Liver (tissue), 8 donors: ENCODE measurements at regions not wholly inside any gene's neighbourhood (a gene's known extent, or its start where the extent isn't known, plus 50 kb on each side); places are given as distances from the start of the nearest gene placed in this dataset.

Source experiments
- DNase-seq: peaks from one replicate; pipeline ENCODE4 v3.0.0-alpha.2; 2017; ENCODE audit warnings: low spot score
- H3K27ac ChIP-seq, 2 donors: one replicate each; pipeline ENCODE4 v1.7.0; 2013; ENCODE audit warnings: inconsistent platforms in 2 of 2, low read length in 2 of 2, control low read depth in 1 of 2, low read depth in 1 of 2, mild to moderate bottlenecking in 1 of 2
- H3K27me3 ChIP-seq, 4 donors: one replicate each; pipeline versions ENCODE4 v1.6.1 to v1.7.0; 2013; ENCODE audit warnings: low read length in 3 of 4, inconsistent platforms in 1 of 4, mild to moderate bottlenecking in 1 of 4, moderate library complexity in 1 of 4; ENCODE audit not compliant: control insufficient read depth in 4 of 4, insufficient read depth in 4 of 4
- H3K36me3 ChIP-seq, 4 donors: one replicate each; pipeline versions ENCODE4 v1.6.1 to v1.7.0; 2013; ENCODE audit warnings: low read length in 3 of 4, mild to moderate bottlenecking in 3 of 4, low read depth in 1 of 4, moderate library complexity in 1 of 4; ENCODE audit not compliant: control insufficient read depth in 4 of 4, insufficient read depth in 3 of 4
- H3K4me1 ChIP-seq, 4 donors: one replicate each; pipeline versions ENCODE4 v1.6.1 to v1.7.0; 2013; ENCODE audit warnings: low read length in 3 of 4, mild to moderate bottlenecking in 3 of 4, moderate library complexity in 1 of 4; ENCODE audit not compliant: control insufficient read depth in 4 of 4, insufficient read depth in 4 of 4
- H3K4me3 ChIP-seq, 3 donors: one replicate each; pipeline versions ENCODE4 v1.6.1 to v1.7.0; 2013; ENCODE audit warnings: low read length in 3 of 3, control low read depth in 1 of 3, low read depth in 1 of 3, mild to moderate bottlenecking in 1 of 3
- H3K9ac ChIP-seq, 2 donors: one replicate each; pipeline ENCODE4 v1.7.0; 2013; ENCODE audit warnings: low read length in 2 of 2, mild to moderate bottlenecking in 2 of 2, moderate library complexity in 2 of 2, control low read depth in 1 of 2, low read depth in 1 of 2
- H3K9me3 ChIP-seq, 4 donors: one replicate each; pipeline versions ENCODE4 v1.6.1 to v1.7.0; 2013; ENCODE audit warnings: low read length in 3 of 4; ENCODE audit not compliant: control insufficient read depth in 4 of 4
- EGR1 ChIP-seq, 2 donors: IDR thresholded peaks; 2 replicates each; pipeline ENCODE4 v1.6.1; 2016 to 2018; ENCODE audit warnings: antibody characterized with exemption in 2 of 2, low read depth in 2 of 2
- FOXA1 ChIP-seq: IDR thresholded peaks from 2 replicates; pipeline ENCODE4 v1.6.1; 2016; ENCODE audit warnings: antibody characterized with exemption
- FOXA2 ChIP-seq: IDR thresholded peaks from 2 replicates; pipeline ENCODE4 v1.6.1; 2016; ENCODE audit warnings: antibody characterized with exemption
- GABPA ChIP-seq, 2 donors: IDR thresholded peaks in 1 of 2; conservative IDR thresholded peaks in 1 of 2; 2 replicates each; pipeline ENCODE4 v1.6.1; 2016; ENCODE audit warnings: antibody characterized with exemption in 2 of 2, mild to moderate bottlenecking in 1 of 2, moderate library complexity in 1 of 2
- HNF4A ChIP-seq, 2 donors: conservative IDR thresholded peaks; 2 replicates each; pipeline ENCODE4 v1.6.1; 2016; ENCODE audit warnings: antibody characterized with exemption in 2 of 2, mild to moderate bottlenecking in 2 of 2
- HNF4G ChIP-seq: IDR thresholded peaks from 2 replicates; pipeline ENCODE4 v1.6.1; 2016; ENCODE audit warnings: antibody characterized with exemption
- JUND ChIP-seq, 2 donors: IDR thresholded peaks; 2 replicates each; pipeline ENCODE4 v1.6.1; 2016; ENCODE audit warnings: antibody characterized with exemption in 2 of 2
- NR2F2 ChIP-seq: IDR thresholded peaks from 2 replicates; pipeline ENCODE4 v1.6.1; 2016; ENCODE audit warnings: antibody characterized with exemption
- RAD21 ChIP-seq, 2 donors: IDR thresholded peaks; 2 replicates each; pipeline ENCODE4 v1.6.1; 2016; ENCODE audit warnings: antibody characterized with exemption in 2 of 2, mild to moderate bottlenecking in 2 of 2
- RXRA ChIP-seq, 2 donors: IDR thresholded peaks; 2 replicates each; pipeline ENCODE4 v1.6.1; 2017 to 2018; ENCODE audit warnings: antibody characterized with exemption in 2 of 2, mild to moderate bottlenecking in 1 of 2
- SP1 ChIP-seq: IDR thresholded peaks from 2 replicates; pipeline ENCODE4 v1.6.1; 2018; ENCODE audit warnings: antibody characterized with exemption, mild to moderate bottlenecking
- TAF1 ChIP-seq: conservative IDR thresholded peaks from 2 replicates; pipeline ENCODE4 v1.6.1; 2016; ENCODE audit warnings: antibody characterized with exemption, mild to moderate bottlenecking
- whole genome bisulfite sequencing: extraction: QIAGEN DNeasy Blood & Tissue Kit; methylation state at CpG from one replicate; pipeline ENCODE4 v1.1.7; 2013; 5-methylcytosine and 5-hydroxymethylcytosine counted together
- TF ChIP-seq, protein P1 (sequence below): IDR thresholded peaks from 2 replicates; pipeline ENCODE4 v1.6.1; 2016; ENCODE audit warnings: antibody characterized with exemption
- TF ChIP-seq, protein P2 (sequence below): IDR thresholded peaks from 2 replicates; pipeline ENCODE4 v1.6.1; 2016; ENCODE audit warnings: antibody characterized with exemption
- TF ChIP-seq, protein P3 (sequence below): fragments of 150-350 bp; IDR thresholded peaks from 2 replicates; pipeline ENCODE4 v1.5.1; 2017; ENCODE audit warnings: improper control_type of control experiment, low read depth, low read length; ENCODE audit not compliant: missing input control
- TF ChIP-seq, protein P4 (sequence below): IDR thresholded peaks from 2 replicates; pipeline ENCODE4 v1.6.1; 2016; ENCODE audit warnings: antibody characterized with exemption, mild to moderate bottlenecking
- TF ChIP-seq, protein P5 (sequence below): IDR thresholded peaks from 2 replicates; pipeline ENCODE4 v1.6.1; 2016; ENCODE audit warnings: antibody characterized with exemption
- donor health status: healthy.
- donor health status: healthy.
- donor health status: healthy.
- donor health status: healthy.
- donor health status: healthy.

DNA sequence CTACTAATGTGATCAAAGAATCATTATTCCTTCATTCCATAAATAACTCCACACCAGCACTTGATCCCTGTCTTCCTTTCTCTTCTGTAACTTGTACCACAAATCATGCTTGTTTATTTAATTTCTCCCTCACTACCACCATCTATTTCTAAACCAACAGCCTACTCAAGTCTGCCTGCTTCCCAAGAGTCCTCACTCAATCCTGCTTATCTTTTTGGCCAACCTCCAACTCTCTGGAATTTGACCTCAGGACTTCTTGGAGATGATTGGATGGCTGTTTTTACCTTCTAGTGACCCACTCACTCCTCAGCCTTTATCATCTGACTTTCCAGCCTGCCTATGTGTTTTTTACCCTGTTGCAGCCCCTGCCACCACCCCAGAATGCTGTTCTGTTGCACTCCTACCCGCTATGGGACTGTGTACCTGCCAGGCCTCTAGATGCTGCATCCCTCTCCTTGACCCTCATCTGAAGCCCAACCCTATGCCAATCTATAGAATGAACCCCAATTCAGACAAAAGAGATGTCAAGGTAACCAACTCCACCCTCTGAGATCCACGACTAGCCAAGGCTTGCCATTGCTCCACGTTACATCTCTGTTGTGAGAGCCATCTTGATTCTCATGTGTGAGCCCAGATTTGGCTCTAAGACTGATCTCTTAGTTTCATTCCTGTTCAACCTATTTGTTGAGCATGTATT, 150.2 kb upstream of the PLEKHG7 start:
- Histone ChIP-seq H3K4me3 (no peak overlapping the region), H3K4me1 (peaks cover 5 to 25% (median 16%) of the 10 kb centered on the region in 4 donors), H3K36me3 (no peaks in the 10 kb centered on the region), H3K9me3 (no peaks in the 10 kb centered on the region), H3K27ac (peak overlapping the region; percentile 15 to 34), H3K9ac (no peak overlapping the region), H3K27me3 (no peaks in the 10 kb centered on the region)
- no peak for TF ChIP-seq SP1
- TF ChIP-seq, protein P1, sequence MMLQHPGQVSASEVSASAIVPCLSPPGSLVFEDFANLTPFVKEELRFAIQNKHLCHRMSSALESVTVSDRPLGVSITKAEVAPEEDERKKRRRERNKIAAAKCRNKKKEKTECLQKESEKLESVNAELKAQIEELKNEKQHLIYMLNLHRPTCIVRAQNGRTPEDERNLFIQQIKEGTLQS, result no peak
- TF ChIP-seq GABPA (IDR thresholded peaks at IDR 0.05 in 1 of 2, conservative IDR thresholded peaks at IDR 0.05 in 1 of 2), result no peak
- TF ChIP-seq HNF4A (conservative IDR thresholded peaks at IDR 0.05), result no peak
- TF ChIP-seq, protein P2, sequence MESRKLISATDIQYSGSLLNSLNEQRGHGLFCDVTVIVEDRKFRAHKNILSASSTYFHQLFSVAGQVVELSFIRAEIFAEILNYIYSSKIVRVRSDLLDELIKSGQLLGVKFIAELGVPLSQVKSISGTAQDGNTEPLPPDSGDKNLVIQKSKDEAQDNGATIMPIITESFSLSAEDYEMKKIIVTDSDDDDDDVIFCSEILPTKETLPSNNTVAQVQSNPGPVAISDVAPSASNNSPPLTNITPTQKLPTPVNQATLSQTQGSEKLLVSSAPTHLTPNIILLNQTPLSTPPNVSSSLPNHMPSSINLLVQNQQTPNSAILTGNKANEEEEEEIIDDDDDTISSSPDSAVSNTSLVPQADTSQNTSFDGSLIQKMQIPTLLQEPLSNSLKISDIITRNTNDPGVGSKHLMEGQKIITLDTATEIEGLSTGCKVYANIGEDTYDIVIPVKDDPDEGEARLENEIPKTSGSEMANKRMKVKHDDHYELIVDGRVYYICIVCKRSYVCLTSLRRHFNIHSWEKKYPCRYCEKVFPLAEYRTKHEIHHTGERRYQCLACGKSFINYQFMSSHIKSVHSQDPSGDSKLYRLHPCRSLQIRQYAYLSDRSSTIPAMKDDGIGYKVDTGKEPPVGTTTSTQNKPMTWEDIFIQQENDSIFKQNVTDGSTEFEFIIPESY, result no peak
- TF ChIP-seq FOXA1, result no peak
- TF ChIP-seq, protein P3, sequence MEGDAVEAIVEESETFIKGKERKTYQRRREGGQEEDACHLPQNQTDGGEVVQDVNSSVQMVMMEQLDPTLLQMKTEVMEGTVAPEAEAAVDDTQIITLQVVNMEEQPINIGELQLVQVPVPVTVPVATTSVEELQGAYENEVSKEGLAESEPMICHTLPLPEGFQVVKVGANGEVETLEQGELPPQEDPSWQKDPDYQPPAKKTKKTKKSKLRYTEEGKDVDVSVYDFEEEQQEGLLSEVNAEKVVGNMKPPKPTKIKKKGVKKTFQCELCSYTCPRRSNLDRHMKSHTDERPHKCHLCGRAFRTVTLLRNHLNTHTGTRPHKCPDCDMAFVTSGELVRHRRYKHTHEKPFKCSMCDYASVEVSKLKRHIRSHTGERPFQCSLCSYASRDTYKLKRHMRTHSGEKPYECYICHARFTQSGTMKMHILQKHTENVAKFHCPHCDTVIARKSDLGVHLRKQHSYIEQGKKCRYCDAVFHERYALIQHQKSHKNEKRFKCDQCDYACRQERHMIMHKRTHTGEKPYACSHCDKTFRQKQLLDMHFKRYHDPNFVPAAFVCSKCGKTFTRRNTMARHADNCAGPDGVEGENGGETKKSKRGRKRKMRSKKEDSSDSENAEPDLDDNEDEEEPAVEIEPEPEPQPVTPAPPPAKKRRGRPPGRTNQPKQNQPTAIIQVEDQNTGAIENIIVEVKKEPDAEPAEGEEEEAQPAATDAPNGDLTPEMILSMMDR, result no peak
- TF ChIP-seq, protein P4, sequence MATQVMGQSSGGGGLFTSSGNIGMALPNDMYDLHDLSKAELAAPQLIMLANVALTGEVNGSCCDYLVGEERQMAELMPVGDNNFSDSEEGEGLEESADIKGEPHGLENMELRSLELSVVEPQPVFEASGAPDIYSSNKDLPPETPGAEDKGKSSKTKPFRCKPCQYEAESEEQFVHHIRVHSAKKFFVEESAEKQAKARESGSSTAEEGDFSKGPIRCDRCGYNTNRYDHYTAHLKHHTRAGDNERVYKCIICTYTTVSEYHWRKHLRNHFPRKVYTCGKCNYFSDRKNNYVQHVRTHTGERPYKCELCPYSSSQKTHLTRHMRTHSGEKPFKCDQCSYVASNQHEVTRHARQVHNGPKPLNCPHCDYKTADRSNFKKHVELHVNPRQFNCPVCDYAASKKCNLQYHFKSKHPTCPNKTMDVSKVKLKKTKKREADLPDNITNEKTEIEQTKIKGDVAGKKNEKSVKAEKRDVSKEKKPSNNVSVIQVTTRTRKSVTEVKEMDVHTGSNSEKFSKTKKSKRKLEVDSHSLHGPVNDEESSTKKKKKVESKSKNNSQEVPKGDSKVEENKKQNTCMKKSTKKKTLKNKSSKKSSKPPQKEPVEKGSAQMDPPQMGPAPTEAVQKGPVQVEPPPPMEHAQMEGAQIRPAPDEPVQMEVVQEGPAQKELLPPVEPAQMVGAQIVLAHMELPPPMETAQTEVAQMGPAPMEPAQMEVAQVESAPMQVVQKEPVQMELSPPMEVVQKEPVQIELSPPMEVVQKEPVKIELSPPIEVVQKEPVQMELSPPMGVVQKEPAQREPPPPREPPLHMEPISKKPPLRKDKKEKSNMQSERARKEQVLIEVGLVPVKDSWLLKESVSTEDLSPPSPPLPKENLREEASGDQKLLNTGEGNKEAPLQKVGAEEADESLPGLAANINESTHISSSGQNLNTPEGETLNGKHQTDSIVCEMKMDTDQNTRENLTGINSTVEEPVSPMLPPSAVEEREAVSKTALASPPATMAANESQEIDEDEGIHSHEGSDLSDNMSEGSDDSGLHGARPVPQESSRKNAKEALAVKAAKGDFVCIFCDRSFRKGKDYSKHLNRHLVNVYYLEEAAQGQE, result no peak
- TF ChIP-seq HNF4G, result no peak
- no peak for TF ChIP-seq EGR1 (IDR thresholded peaks at IDR 0.05; ENCODE audit: low read depth in 2 of 2)
- TF ChIP-seq FOXA2, result no peak
- TF ChIP-seq TAF1, result no peak
- no peak for TF ChIP-seq RAD21 (IDR thresholded peaks at IDR 0.05)
- TF ChIP-seq JUND (IDR thresholded peaks at IDR 0.05), result no peak
- no peak for TF ChIP-seq NR2F2
- no peak for TF ChIP-seq RXRA (IDR thresholded peaks at IDR 0.05)
- TF ChIP-seq, protein P5, sequence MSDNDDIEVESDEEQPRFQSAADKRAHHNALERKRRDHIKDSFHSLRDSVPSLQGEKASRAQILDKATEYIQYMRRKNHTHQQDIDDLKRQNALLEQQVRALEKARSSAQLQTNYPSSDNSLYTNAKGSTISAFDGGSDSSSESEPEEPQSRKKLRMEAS, result no peak
- WGBS, result 93% methylated on average over 3 of the region's 3 CpGs
- no peak for DNase-seq
